ENCODE measurements at regions not wholly inside any gene's neighbourhood (a gene's known extent, or its start where the extent isn't known, plus 50 kb on each side); places are given as distances from the start of the nearest gene placed in this dataset.

- DNase-seq = no peak
Measured at GRCh38 chr1:118736322-118736721, 251.8 kb downstream of the TBX15 start.

GRCh38 chr1:118717893-118718292, 270.2 kb downstream of the TBX15 start:
- no peak for DNase-seq

GRCh38 chr1:118716775-118717174, 271.4 kb downstream of the TBX15 start:
- no peak for DNase-seq

- no peak for DNase-seq
Measured at GRCh38 chr1:118711356-118711755, 276.8 kb downstream of the TBX15 start.

- no peak for DNase-seq
Measured at GRCh38 chr1:118698911-118699310, 289.2 kb downstream of the TBX15 start.

- no peak for DNase-seq
Measured at GRCh38 chr1:118692143-118692542, 296.0 kb downstream of the TBX15 start.

- DNase-seq = no peak
Measured at GRCh38 chr1:118688891-118689290, 299.3 kb downstream of the TBX15 start.

GRCh38 chr1:118661769-118662320, 326.3 kb downstream of the TBX15 start:
- DNase-seq = no peak

GRCh38 chr1:118660769-118661168, 327.4 kb downstream of the TBX15 start:
- no peak for DNase-seq

- DNase-seq = no peak
Measured at GRCh38 chr1:118659646-118660045, 328.5 kb downstream of the TBX15 start.

GRCh38 chr1:118650107-118650807, 337.9 kb downstream of the TBX15 start:
- DNase-seq = peak; percentile 35

GRCh38 chr1:118649369-118650106, 338.6 kb downstream of the TBX15 start:
- DNase-seq = peak; percentile 20

GRCh38 chr1:118636004-118636403, 352.1 kb downstream of the TBX15 start:
- no peak for DNase-seq

- DNase-seq = no peak
Measured at GRCh38 chr1:118627435-118627834, 360.7 kb downstream of the TBX15 start.

GRCh38 chr1:118621839-118622238, 366.3 kb downstream of the TBX15 start:
- DNase-seq = no peak

- peak; percentile 7 for DNase-seq
Measured at GRCh38 chr1:118618618-118619340, 369.4 kb downstream of the TBX15 start.

GRCh38 chr1:118617916-118618315, 370.2 kb downstream of the TBX15 start:
- DNase-seq = no peak

- no peak for DNase-seq
Measured at GRCh38 chr1:118615066-118615465, 373.1 kb downstream of the TBX15 start.

GRCh38 chr1:118589238-118589846, 398.8 kb downstream of the TBX15 start:
- DNase-seq = no peak

- no peak for DNase-seq
Measured at GRCh38 chr1:118588566-118588965, 399.6 kb downstream of the TBX15 start.

- no peak for DNase-seq
Measured at GRCh38 chr1:118578276-118578675, 393.2 kb upstream of the SPAG17 start.

GRCh38 chr1:118575060-118575459, 390.0 kb upstream of the SPAG17 start:
- DNase-seq = no peak

All from muscle of arm (tissue), 1 donor.